ENCODE measurements at regions not wholly inside any gene's neighbourhood (a gene's known extent, or its start where the extent isn't known, plus 50 kb on each side); places are given as distances from the start of the nearest gene placed in this dataset.

DNA sequence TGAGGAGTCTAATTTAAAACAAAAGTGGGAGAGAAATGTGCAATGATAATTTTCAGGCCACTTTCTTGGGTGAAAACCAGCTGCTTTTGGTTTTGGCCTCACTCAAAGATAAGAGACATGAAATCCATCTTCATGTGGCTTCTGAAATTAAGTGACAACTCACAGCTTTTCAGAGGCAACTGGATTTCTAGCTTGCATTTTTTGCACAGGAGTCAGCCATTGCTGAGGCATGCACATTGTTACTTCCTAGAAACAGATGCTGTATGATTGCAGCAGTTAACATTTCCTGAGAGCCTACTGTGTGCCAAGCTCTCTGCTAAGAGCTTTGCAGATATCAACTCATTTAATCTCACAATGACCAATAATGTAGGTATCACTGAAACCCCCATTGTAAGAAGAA lies 562.6 kb downstream of the NR2F1-AS1 start:
- H3K27ac ChIP-seq, result no peak overlapping the region
- TF ChIP-seq POLR2A (IDR thresholded peaks at IDR 0.05), result no peak
- TF ChIP-seq, protein P1, sequence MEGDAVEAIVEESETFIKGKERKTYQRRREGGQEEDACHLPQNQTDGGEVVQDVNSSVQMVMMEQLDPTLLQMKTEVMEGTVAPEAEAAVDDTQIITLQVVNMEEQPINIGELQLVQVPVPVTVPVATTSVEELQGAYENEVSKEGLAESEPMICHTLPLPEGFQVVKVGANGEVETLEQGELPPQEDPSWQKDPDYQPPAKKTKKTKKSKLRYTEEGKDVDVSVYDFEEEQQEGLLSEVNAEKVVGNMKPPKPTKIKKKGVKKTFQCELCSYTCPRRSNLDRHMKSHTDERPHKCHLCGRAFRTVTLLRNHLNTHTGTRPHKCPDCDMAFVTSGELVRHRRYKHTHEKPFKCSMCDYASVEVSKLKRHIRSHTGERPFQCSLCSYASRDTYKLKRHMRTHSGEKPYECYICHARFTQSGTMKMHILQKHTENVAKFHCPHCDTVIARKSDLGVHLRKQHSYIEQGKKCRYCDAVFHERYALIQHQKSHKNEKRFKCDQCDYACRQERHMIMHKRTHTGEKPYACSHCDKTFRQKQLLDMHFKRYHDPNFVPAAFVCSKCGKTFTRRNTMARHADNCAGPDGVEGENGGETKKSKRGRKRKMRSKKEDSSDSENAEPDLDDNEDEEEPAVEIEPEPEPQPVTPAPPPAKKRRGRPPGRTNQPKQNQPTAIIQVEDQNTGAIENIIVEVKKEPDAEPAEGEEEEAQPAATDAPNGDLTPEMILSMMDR (IDR thresholded peaks at IDR 0.05), result no peak
- intact Hi-C loops (cut with DNase I), result no loop called here
- no peak for DNase-seq
- H3K9me3 ChIP-seq, result no peaks in the 10 kb centered on the region
- no peaks in the 10 kb centered on the region for H3K4me1 ChIP-seq
- no peaks in the 10 kb centered on the region for H3K36me3 ChIP-seq
- no peak overlapping the region for H3K4me3 ChIP-seq
- ATAC-seq, result no peak
- no peaks in the 10 kb centered on the region for H3K27me3 ChIP-seq

DNA sequence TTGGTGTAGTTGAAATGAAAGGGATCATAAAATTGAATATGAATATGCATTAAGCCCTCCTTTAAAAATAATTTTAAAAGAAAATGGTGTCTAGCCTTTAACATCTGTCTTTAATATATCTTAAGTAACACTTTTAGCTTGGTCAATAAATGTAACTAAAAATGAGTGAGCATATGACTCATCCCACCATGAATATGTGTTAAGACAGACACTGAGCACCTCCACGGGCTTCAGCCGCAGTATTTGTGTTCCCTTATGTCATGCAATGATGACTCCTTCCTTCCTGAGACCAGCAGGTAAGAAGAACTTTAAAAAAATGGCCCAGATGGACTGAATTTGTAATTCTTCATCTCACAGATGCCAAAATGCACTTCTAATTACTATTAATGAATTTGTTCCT lies 563.2 kb downstream of the NR2F1-AS1 start:
- Histone ChIP-seq H3K36me3 (no peaks in the 10 kb centered on the region), H3K27me3 (no peaks in the 10 kb centered on the region), H3K4me1 (no peaks in the 10 kb centered on the region), H3K4me3 (no peak overlapping the region), H3K27ac (no peak overlapping the region), H3K9me3 (no peaks in the 10 kb centered on the region)
- TF ChIP-seq POLR2A (IDR thresholded peaks at IDR 0.05), result no peak
- TF ChIP-seq, protein P1 (IDR thresholded peaks at IDR 0.05), result no peak
- intact Hi-C loops (cut with DNase I), result no loop called here
- no peak for ATAC-seq
- no peak for DNase-seq
- WGBS (ENCODE audit: insufficient coverage, low coverage, low lambda C conversion rate, missing lambda C conversion rate), result 68% methylated on average over 2 of the region's 2 CpGs

DNA sequence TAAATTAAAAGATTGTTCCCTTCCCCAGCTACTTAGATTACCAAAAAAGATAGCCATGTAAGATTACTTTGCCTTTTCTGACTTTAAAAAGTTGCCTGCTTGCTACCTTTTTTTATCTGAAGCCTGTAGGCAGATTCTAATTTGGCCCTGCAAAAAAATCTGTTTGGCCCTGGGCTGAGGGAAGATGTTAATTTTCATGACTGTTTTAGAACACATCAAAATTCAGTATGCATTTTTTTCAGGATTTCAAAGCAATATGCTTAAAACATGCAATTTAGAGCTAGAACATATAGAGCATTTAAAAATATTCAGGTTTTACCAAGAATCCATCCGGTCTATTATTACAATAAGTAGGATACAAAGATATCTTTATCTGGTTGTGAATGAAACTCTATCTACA lies 563.6 kb downstream of the NR2F1-AS1 start:
- Histone ChIP-seq H3K9me3 (no peaks in the 10 kb centered on the region), H3K27me3 (no peaks in the 10 kb centered on the region), H3K4me3 (no peak overlapping the region), H3K36me3 (no peaks in the 10 kb centered on the region), H3K4me1 (no peaks in the 10 kb centered on the region), H3K27ac (no peak overlapping the region)
- TF ChIP-seq POLR2A (IDR thresholded peaks at IDR 0.05), result no peak
- TF ChIP-seq, protein P1 (IDR thresholded peaks at IDR 0.05), result no peak
- WGBS (ENCODE audit: insufficient coverage, low coverage, low lambda C conversion rate, missing lambda C conversion rate), result 75% methylated on average over 1 of the region's 1 CpG
- intact Hi-C loops (cut with DNase I), result no loop called here
- ATAC-seq, result no peak
- no peak for DNase-seq

DNA sequence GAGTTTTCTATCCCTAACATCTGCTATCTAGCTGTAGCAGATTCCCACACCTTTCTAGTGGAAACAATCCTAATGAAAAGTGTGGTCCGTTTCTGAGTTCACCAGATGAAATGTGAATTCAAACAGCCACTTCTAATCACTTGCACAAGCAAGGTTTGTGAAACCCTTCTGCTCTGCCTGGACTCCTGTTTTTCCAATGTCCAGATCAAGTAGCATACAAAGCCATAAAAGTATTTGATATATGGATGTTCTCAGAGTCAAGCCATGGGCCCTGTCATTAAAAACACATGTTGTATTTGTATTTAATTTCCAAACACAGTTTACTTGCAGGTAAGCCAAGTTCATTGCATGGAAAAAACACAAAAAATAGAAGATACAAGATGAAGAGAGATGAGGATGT lies 570.4 kb downstream of the NR2F1-AS1 start:
- Histone ChIP-seq H3K9me3 (no peaks in the 10 kb centered on the region), H3K4me3 (no peak overlapping the region), H3K36me3 (no peaks in the 10 kb centered on the region), H3K4me1 (no peaks in the 10 kb centered on the region), H3K27me3 (no peaks in the 10 kb centered on the region), H3K27ac (no peak overlapping the region)
- intact Hi-C loops (cut with DNase I), result no loop called here
- ATAC-seq, result no peak
- DNase-seq, result no peak
- 60% methylated on average over 1 of the region's 1 CpG for WGBS (ENCODE audit: insufficient coverage, low coverage, low lambda C conversion rate, missing lambda C conversion rate)
- TF ChIP-seq, protein P1 (IDR thresholded peaks at IDR 0.05), result no peak
- no peak for TF ChIP-seq POLR2A (IDR thresholded peaks at IDR 0.05)

DNA sequence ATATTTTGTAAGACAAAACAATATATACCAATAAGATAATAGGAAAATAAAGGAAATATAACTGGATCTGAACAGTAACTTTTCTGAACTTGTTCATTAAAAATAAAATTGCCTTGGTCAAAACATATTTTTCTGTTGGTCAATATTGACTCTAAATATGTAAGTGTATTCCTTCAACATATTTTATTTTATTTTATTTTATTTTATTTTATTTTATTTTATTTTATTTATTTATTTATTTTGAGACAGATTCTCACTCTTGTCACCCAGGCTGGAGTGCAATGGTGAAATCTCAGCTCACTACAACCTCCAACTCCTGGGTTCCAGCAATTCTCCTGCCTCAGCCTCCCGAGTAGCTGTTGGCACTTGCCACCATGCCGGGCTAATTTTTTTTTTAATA lies 571.0 kb downstream of the NR2F1-AS1 start:
- no peaks in the 10 kb centered on the region for H3K27me3 ChIP-seq
- H3K4me1 ChIP-seq, result no peaks in the 10 kb centered on the region
- no peaks in the 10 kb centered on the region for H3K36me3 ChIP-seq
- DNase-seq, result no peak
- WGBS (ENCODE audit: insufficient coverage, low coverage, low lambda C conversion rate, missing lambda C conversion rate), result 80% methylated on average over 1 of the region's 2 CpGs
- no peak overlapping the region for H3K27ac ChIP-seq
- H3K9me3 ChIP-seq, result no peaks in the 10 kb centered on the region
- no peak overlapping the region for H3K4me3 ChIP-seq
- no peak for ATAC-seq
- intact Hi-C loops (cut with DNase I), result no loop called here
- TF ChIP-seq, protein P1 (IDR thresholded peaks at IDR 0.05), result no peak
- no peak for TF ChIP-seq POLR2A (IDR thresholded peaks at IDR 0.05)
